GM23338 (cell line): ENCODE measurements at regions not wholly inside any gene's neighbourhood (a gene's known extent, or its start where the extent isn't known, plus 50 kb on each side); places are given as distances from the start of the nearest gene placed in this dataset.

ENCODE experiments used
- ATAC-seq: fragments of 200-7000 bp; cut with Tn5 transposase; 3 replicates; pipeline ENCODE4 v1.9.1; 2020
- DNase-seq: peaks from one replicate; pipeline ENCODE4 v3.0.0-alpha.2; 2015; ENCODE audit warnings: low spot score
- H2AFZ ChIP-seq: fragments of 200-600 bp; sonication (generic); 2 replicates; pipeline ENCODE4 v1.8.0; 2016; ENCODE audit warnings: antibody characterized with exemption, mild to moderate bottlenecking, moderate library complexity
- H3F3A ChIP-seq: fragments of 200-600 bp; sonication (generic); replicated peaks from 2 replicates; pipeline ENCODE4 v1.8.0; 2017; ENCODE audit warnings: antibody characterized with exemption, mixed run types, low read depth
- H3K27ac ChIP-seq: fragments of 200-600 bp; sonication (generic); 2 replicates; pipeline ENCODE4 v1.6.1; 2016; ENCODE audit warnings: low read depth
- H3K27me3 ChIP-seq: fragments of 200-600 bp; sonication (generic); 2 replicates; pipeline ENCODE4 v1.8.0; 2016; ENCODE audit warnings: mild to moderate bottlenecking, mixed run types, moderate library complexity; ENCODE audit not compliant: insufficient read depth
- H3K36me3 ChIP-seq: fragments of 200-600 bp; sonication (generic); 2 replicates; pipeline ENCODE4 v1.8.0; 2016; ENCODE audit warnings: mild to moderate bottlenecking; ENCODE audit not compliant: insufficient read depth
- H3K4me1 ChIP-seq: fragments of 200-600 bp; sonication (generic); 2 replicates; pipeline ENCODE4 v1.8.0; 2016; ENCODE audit warnings: mild to moderate bottlenecking, moderate library complexity; ENCODE audit not compliant: insufficient read depth
- H3K4me2 ChIP-seq: fragments of 200-600 bp; sonication (generic); 2 replicates; pipeline ENCODE4 v1.7.1; 2017; ENCODE audit warnings: mixed run types
- H3K4me3 ChIP-seq: fragments of 200-600 bp; sonication (generic); 2 replicates; pipeline ENCODE4 v1.6.1; 2016; ENCODE audit warnings: mixed run types
- H3K79me2 ChIP-seq: fragments of 200-600 bp; sonication (generic); replicated peaks from 2 replicates; pipeline ENCODE4 v1.8.0; 2017; ENCODE audit warnings: mild to moderate bottlenecking; ENCODE audit not compliant: insufficient read depth
- H3K9me2 ChIP-seq: fragments of 200-600 bp; sonication (generic); 2 replicates; pipeline ENCODE4 v1.8.0; 2017; ENCODE audit not compliant: insufficient read depth
- H4K20me1 ChIP-seq: fragments of 200-600 bp; sonication (generic); replicated peaks from 2 replicates; pipeline ENCODE4 v1.8.0; 2017; ENCODE audit warnings: mild to moderate bottlenecking; ENCODE audit not compliant: insufficient read depth
- H3K27ac Mint-ChIP-seq: 2 replicates; pipeline ENCODE4 v1.8.0; 2020; ENCODE audit warnings: inconsistent platforms, mild to moderate bottlenecking, moderate library complexity, mixed read lengths
- H3K27me3 Mint-ChIP-seq: 3 replicates; pipeline ENCODE4 v1.8.0; 2022; ENCODE audit warnings: low read depth, mild to moderate bottlenecking, moderate library complexity, mixed read lengths, inconsistent platforms; ENCODE audit not compliant: insufficient read depth, poor library complexity
- H3K36me3 Mint-ChIP-seq: 3 replicates; pipeline ENCODE4 v1.8.0; 2021; ENCODE audit warnings: low read depth, mild to moderate bottlenecking, inconsistent platforms, moderate library complexity, mixed read lengths
- H3K4me1 Mint-ChIP-seq: 3 replicates; pipeline ENCODE4 v1.8.0; 2020; ENCODE audit warnings: mild to moderate bottlenecking, inconsistent platforms, mixed read lengths
- H3K4me3 Mint-ChIP-seq: 3 replicates; pipeline ENCODE4 v1.8.0; 2021; ENCODE audit warnings: moderate library complexity, mild to moderate bottlenecking, inconsistent platforms, mixed read lengths
- H3K9me3 Mint-ChIP-seq: 3 replicates; pipeline ENCODE4 v1.8.0; 2020; ENCODE audit warnings: moderate library complexity, mild to moderate bottlenecking, inconsistent platforms, mixed read lengths
- CREB1 ChIP-seq: fragments of 250-450 bp; sonication (Bioruptor Pico); IDR thresholded peaks from 2 replicates; pipeline ENCODE4 v1.5.0; 2020; ENCODE audit warnings: low read depth, mild to moderate bottlenecking, moderate library complexity
- EZH2 ChIP-seq: fragments of 200-600 bp; sonication (generic); IDR thresholded peaks from one replicate; pipeline ENCODE4 v1.8.0; 2017; ENCODE audit warnings: antibody characterized with exemption, mild to moderate bottlenecking, low read depth; ENCODE audit not compliant: unreplicated experiment
- EZH2phosphoT487 ChIP-seq: fragments of 200-600 bp; sonication (generic); IDR thresholded peaks from one replicate; pipeline ENCODE4 v1.8.1; 2018; ENCODE audit warnings: antibody characterized with exemption; ENCODE audit not compliant: unreplicated experiment
- JUNB ChIP-seq: IDR thresholded peaks from one replicate; pipeline ENCODE4 v1.6.1; 2016; ENCODE audit warnings: antibody characterized with exemption; ENCODE audit not compliant: unreplicated experiment
- NANOG ChIP-seq: IDR thresholded peaks from 2 replicates; pipeline ENCODE4 v1.6.1; 2016; ENCODE audit warnings: antibody characterized with exemption, borderline replicate concordance
- POLR2AphosphoS5 ChIP-seq: IDR thresholded peaks from 2 replicates; pipeline ENCODE4 v1.6.1; 2016; ENCODE audit warnings: antibody characterized with exemption, low read depth
- STAT1 ChIP-seq: IDR thresholded peaks from one replicate; pipeline ENCODE4 v1.6.1; 2016; ENCODE audit warnings: antibody characterized with exemption; ENCODE audit not compliant: unreplicated experiment
- ZNF114 ChIP-seq: fragments of 250-450 bp; sonication (Bioruptor Pico); IDR thresholded peaks from 2 replicates; pipeline ENCODE4 v1.5.0; 2020; ENCODE audit warnings: mild to moderate bottlenecking, moderate library complexity
- ZNF331 ChIP-seq: fragments of 250-450 bp; sonication (Bioruptor Pico); IDR thresholded peaks from 2 replicates; pipeline ENCODE4 v1.5.0; 2020; ENCODE audit warnings: low read depth, mild to moderate bottlenecking, moderate library complexity
- TF ChIP-seq, protein P1 (sequence below): fragments of 250-450 bp; sonication (Bioruptor Pico); IDR thresholded peaks from 2 replicates; pipeline ENCODE4 v1.5.0; 2020; ENCODE audit warnings: mild to moderate bottlenecking, moderate library complexity
- TF ChIP-seq, protein P2 (sequence below), 2 experiments: fragments of 200-600 bp in 1 of 2; sonication (generic) in 1 of 2; conservative IDR thresholded peaks; 2 replicates each; pipeline versions ENCODE4 v1.5.1 to v1.6.1; 2016 to 2017; ENCODE audit warnings: antibody characterized with exemption in 2 of 2, low read depth in 2 of 2, mild to moderate bottlenecking in 2 of 2, moderate library complexity in 1 of 2
- TF ChIP-seq, protein P3 (sequence below): IDR thresholded peaks from one replicate; pipeline ENCODE4 v1.6.1; 2018; ENCODE audit warnings: antibody characterized with exemption; ENCODE audit not compliant: unreplicated experiment
- TF ChIP-seq, protein P4 (sequence below): IDR thresholded peaks from 2 replicates; pipeline ENCODE4 v1.6.1; 2016; ENCODE audit warnings: antibody characterized with exemption

DNA sequence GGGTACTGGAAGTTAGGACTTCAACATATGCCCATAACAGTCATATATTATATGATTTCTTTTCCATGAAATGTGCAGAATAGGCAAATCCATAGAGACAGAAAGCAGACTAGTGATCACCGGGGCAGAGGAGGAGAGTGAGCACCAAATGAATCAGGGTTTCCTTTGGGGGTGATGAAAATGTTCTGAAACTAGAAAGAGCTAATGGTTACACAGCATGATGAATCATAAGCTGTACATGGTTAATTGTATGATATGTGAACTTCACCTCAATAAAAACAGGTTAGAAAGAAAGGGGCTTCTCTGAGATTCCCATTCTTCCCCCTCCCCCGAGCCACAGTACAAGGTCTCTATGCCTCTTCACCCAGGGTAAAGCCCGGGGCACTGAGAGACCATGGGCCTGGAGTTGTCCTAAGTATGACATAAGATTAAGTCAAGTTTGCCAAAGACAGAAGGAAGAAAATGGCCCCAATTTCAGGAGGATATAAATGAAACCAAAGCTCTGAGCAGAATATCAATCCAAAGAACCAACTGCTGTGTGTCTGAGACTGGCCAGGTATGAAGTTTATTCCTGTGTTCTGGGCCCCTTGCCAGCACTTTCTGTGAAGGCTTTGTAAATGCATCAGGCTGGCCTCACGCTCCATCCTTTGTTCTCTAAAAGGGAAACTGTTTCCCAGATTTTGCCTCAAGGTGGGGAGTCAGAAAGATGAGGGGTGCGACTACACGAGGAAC, 243.8 kb downstream of the CDK5RAP2 start:
- H3K27me3 Mint-ChIP-seq = peaks cover 3% of the 10 kb centered on the region
- no peak overlapping the region for H3K4me3 Mint-ChIP-seq
- TF ChIP-seq EZH2phosphoT487 = no peak
- TF ChIP-seq ZNF114 (CRISPR knock-in tag) = no peak
- no peak for TF ChIP-seq ZNF331
- TF ChIP-seq EZH2 = no peak
- TF ChIP-seq JUNB = no peak
- TF ChIP-seq CREB1 (CRISPR knock-in tag) = no peak
- no peak for TF ChIP-seq NANOG
- TF ChIP-seq POLR2AphosphoS5 = no peak
- no peak for TF ChIP-seq STAT1
- TF ChIP-seq, protein P1, sequence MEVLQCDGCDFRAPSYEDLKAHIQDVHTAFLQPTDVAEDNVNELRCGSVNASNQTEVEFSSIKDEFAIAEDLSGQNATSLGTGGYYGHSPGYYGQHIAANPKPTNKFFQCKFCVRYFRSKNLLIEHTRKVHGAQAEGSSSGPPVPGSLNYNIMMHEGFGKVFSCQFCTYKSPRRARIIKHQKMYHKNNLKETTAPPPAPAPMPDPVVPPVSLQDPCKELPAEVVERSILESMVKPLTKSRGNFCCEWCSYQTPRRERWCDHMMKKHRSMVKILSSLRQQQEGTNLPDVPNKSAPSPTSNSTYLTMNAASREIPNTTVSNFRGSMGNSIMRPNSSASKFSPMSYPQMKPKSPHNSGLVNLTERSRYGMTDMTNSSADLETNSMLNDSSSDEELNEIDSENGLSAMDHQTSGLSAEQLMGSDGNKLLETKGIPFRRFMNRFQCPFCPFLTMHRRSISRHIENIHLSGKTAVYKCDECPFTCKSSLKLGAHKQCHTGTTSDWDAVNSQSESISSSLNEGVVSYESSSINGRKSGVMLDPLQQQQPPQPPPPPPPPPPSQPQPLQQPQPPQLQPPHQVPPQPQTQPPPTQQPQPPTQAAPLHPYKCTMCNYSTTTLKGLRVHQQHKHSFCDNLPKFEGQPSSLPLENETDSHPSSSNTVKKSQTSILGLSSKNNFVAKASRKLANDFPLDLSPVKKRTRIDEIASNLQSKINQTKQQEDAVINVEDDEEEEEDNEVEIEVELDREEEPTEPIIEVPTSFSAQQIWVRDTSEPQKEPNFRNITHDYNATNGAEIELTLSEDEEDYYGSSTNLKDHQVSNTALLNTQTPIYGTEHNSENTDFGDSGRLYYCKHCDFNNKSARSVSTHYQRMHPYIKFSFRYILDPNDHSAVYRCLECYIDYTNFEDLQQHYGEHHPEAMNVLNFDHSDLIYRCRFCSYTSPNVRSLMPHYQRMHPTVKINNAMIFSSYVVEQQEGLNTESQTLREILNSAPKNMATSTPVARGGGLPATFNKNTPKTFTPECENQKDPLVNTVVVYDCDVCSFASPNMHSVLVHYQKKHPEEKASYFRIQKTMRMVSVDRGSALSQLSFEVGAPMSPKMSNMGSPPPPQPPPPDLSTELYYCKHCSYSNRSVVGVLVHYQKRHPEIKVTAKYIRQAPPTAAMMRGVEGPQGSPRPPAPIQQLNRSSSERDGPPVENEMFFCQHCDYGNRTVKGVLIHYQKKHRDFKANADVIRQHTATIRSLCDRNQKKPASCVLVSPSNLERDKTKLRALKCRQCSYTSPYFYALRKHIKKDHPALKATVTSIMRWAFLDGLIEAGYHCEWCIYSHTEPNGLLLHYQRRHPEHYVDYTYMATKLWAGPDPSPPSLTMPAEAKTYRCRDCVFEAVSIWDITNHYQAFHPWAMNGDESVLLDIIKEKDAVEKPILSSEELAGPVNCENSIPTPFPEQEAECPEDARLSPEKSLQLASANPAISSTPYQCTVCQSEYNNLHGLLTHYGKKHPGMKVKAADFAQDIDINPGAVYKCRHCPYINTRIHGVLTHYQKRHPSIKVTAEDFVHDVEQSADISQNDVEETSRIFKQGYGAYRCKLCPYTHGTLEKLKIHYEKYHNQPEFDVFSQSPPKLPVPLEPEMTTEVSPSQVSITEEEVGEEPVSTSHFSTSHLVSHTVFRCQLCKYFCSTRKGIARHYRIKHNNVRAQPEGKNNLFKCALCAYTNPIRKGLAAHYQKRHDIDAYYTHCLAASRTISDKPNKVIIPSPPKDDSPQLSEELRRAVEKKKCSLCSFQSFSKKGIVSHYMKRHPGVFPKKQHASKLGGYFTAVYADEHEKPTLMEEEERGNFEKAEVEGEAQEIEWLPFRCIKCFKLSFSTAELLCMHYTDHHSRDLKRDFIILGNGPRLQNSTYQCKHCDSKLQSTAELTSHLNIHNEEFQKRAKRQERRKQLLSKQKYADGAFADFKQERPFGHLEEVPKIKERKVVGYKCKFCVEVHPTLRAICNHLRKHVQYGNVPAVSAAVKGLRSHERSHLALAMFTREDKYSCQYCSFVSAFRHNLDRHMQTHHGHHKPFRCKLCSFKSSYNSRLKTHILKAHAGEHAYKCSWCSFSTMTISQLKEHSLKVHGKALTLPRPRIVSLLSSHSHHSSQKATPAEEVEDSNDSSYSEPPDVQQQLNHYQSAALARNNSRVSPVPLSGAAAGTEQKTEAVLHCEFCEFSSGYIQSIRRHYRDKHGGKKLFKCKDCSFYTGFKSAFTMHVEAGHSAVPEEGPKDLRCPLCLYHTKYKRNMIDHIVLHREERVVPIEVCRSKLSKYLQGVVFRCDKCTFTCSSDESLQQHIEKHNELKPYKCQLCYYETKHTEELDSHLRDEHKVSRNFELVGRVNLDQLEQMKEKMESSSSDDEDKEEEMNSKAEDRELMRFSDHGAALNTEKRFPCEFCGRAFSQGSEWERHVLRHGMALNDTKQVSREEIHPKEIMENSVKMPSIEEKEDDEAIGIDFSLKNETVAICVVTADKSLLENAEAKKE (CRISPR knock-in tag) = no peak
- TF ChIP-seq, protein P2, sequence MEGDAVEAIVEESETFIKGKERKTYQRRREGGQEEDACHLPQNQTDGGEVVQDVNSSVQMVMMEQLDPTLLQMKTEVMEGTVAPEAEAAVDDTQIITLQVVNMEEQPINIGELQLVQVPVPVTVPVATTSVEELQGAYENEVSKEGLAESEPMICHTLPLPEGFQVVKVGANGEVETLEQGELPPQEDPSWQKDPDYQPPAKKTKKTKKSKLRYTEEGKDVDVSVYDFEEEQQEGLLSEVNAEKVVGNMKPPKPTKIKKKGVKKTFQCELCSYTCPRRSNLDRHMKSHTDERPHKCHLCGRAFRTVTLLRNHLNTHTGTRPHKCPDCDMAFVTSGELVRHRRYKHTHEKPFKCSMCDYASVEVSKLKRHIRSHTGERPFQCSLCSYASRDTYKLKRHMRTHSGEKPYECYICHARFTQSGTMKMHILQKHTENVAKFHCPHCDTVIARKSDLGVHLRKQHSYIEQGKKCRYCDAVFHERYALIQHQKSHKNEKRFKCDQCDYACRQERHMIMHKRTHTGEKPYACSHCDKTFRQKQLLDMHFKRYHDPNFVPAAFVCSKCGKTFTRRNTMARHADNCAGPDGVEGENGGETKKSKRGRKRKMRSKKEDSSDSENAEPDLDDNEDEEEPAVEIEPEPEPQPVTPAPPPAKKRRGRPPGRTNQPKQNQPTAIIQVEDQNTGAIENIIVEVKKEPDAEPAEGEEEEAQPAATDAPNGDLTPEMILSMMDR (conservative IDR thresholded peaks at IDR 0.05; ENCODE audit: low read depth in 2 of 2) = no peak
- TF ChIP-seq, protein P3, sequence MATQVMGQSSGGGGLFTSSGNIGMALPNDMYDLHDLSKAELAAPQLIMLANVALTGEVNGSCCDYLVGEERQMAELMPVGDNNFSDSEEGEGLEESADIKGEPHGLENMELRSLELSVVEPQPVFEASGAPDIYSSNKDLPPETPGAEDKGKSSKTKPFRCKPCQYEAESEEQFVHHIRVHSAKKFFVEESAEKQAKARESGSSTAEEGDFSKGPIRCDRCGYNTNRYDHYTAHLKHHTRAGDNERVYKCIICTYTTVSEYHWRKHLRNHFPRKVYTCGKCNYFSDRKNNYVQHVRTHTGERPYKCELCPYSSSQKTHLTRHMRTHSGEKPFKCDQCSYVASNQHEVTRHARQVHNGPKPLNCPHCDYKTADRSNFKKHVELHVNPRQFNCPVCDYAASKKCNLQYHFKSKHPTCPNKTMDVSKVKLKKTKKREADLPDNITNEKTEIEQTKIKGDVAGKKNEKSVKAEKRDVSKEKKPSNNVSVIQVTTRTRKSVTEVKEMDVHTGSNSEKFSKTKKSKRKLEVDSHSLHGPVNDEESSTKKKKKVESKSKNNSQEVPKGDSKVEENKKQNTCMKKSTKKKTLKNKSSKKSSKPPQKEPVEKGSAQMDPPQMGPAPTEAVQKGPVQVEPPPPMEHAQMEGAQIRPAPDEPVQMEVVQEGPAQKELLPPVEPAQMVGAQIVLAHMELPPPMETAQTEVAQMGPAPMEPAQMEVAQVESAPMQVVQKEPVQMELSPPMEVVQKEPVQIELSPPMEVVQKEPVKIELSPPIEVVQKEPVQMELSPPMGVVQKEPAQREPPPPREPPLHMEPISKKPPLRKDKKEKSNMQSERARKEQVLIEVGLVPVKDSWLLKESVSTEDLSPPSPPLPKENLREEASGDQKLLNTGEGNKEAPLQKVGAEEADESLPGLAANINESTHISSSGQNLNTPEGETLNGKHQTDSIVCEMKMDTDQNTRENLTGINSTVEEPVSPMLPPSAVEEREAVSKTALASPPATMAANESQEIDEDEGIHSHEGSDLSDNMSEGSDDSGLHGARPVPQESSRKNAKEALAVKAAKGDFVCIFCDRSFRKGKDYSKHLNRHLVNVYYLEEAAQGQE = no peak
- TF ChIP-seq, protein P4, sequence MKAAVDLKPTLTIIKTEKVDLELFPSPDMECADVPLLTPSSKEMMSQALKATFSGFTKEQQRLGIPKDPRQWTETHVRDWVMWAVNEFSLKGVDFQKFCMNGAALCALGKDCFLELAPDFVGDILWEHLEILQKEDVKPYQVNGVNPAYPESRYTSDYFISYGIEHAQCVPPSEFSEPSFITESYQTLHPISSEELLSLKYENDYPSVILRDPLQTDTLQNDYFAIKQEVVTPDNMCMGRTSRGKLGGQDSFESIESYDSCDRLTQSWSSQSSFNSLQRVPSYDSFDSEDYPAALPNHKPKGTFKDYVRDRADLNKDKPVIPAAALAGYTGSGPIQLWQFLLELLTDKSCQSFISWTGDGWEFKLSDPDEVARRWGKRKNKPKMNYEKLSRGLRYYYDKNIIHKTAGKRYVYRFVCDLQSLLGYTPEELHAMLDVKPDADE = no peak
- Histone ChIP-seq H4K20me1 (no peaks in the 10 kb centered on the region), H3K4me3 (no peak overlapping the region), H3K79me2 (no peaks in the 10 kb centered on the region), H2AFZ (no peak overlapping the region), H3K9me2 (no peaks in the 10 kb centered on the region), H3K4me2 (no peak overlapping the region), H3K4me1 (no peaks in the 10 kb centered on the region), H3K27me3 (no peaks in the 10 kb centered on the region), H3K36me3 (no peaks in the 10 kb centered on the region), H3K27ac (no peak overlapping the region), H3F3A (no peaks in the 10 kb centered on the region)
- DNase-seq (no peak), ATAC-seq (no peak)
- H3K36me3 Mint-ChIP-seq = no peaks in the 10 kb centered on the region
- no peak overlapping the region for H3K27ac Mint-ChIP-seq
- H3K4me1 Mint-ChIP-seq = no peaks in the 10 kb centered on the region
- H3K9me3 Mint-ChIP-seq = no peaks in the 10 kb centered on the region; the same call in 2 of the 3 replicates
